Ishikawa (cell line): ENCODE measurements at regions not wholly inside any gene's neighbourhood (a gene's known extent, or its start where the extent isn't known, plus 50 kb on each side); places are given as distances from the start of the nearest gene placed in this dataset.

ENCODE experiments used
- CREB1 ChIP-seq: IDR thresholded peaks from 2 replicates; pipeline ENCODE4 v1.6.1; 2012; ENCODE audit warnings: low read depth
- MAX ChIP-seq: IDR thresholded peaks from 2 replicates; pipeline ENCODE4 v1.6.1; 2012

- no peak for TF ChIP-seq MAX
- TF ChIP-seq CREB1: no peak
Observed at GRCh38 chr1:200267937-200268336, 141.9 kb downstream of the ZNF281 start.
